PFSK-1 (cell line): ENCODE measurements at regions not wholly inside any gene's neighbourhood (a gene's known extent, or its start where the extent isn't known, plus 50 kb on each side); places are given as distances from the start of the nearest gene placed in this dataset.

Source experiments
- POLR2AphosphoS5 ChIP-seq: IDR thresholded peaks from 2 replicates; pipeline ENCODE4 v1.6.1; 2012; ENCODE audit warnings: low read depth, mild to moderate bottlenecking, control low read depth, low read length, moderate library complexity
- SIN3A ChIP-seq: IDR thresholded peaks from 2 replicates; pipeline ENCODE4 v1.6.1; 2012; ENCODE audit warnings: mild to moderate bottlenecking, low read length, moderate library complexity, borderline replicate concordance; ENCODE audit not compliant: insufficient read depth
- TF ChIP-seq, protein P1 (sequence below), 2 experiments: IDR thresholded peaks; 2 replicates each; pipeline versions ENCODE4 v1.6.1 to v1.8.0; 2011 to 2012; ENCODE audit warnings: low read depth in 2 of 2, low read length in 2 of 2, control low read depth in 1 of 2, inconsistent platforms in 1 of 2, mild to moderate bottlenecking in 1 of 2, moderate library complexity in 1 of 2; ENCODE audit not compliant: insufficient read depth in 1 of 2

GRCh38 chr4:156568041-156568440 is 403.6 kb downstream of the PDGFC start:
- TF ChIP-seq, protein P1, sequence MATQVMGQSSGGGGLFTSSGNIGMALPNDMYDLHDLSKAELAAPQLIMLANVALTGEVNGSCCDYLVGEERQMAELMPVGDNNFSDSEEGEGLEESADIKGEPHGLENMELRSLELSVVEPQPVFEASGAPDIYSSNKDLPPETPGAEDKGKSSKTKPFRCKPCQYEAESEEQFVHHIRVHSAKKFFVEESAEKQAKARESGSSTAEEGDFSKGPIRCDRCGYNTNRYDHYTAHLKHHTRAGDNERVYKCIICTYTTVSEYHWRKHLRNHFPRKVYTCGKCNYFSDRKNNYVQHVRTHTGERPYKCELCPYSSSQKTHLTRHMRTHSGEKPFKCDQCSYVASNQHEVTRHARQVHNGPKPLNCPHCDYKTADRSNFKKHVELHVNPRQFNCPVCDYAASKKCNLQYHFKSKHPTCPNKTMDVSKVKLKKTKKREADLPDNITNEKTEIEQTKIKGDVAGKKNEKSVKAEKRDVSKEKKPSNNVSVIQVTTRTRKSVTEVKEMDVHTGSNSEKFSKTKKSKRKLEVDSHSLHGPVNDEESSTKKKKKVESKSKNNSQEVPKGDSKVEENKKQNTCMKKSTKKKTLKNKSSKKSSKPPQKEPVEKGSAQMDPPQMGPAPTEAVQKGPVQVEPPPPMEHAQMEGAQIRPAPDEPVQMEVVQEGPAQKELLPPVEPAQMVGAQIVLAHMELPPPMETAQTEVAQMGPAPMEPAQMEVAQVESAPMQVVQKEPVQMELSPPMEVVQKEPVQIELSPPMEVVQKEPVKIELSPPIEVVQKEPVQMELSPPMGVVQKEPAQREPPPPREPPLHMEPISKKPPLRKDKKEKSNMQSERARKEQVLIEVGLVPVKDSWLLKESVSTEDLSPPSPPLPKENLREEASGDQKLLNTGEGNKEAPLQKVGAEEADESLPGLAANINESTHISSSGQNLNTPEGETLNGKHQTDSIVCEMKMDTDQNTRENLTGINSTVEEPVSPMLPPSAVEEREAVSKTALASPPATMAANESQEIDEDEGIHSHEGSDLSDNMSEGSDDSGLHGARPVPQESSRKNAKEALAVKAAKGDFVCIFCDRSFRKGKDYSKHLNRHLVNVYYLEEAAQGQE (IDR thresholded peaks at IDR 0.05; ENCODE audit: insufficient read depth in 1 of 2, low read depth in 2 of 2, low read length in 2 of 2) = no peak
- no peak for TF ChIP-seq SIN3A
- TF ChIP-seq POLR2AphosphoS5 = no peak
